ENCODE measurements at regions not wholly inside any gene's neighbourhood (a gene's known extent, or its start where the extent isn't known, plus 50 kb on each side); places are given as distances from the start of the nearest gene placed in this dataset.

GRCh38 chr21:31577271-31577670 is 82.2 kb upstream of the SOD1 start:
- no peak for TF ChIP-seq FOS (IDR thresholded peaks at IDR 0.05; ENCODE audit: borderline replicate concordance, insufficient read depth, low read length)
- no peak for TF ChIP-seq POLR2AphosphoS5 (IDR thresholded peaks at IDR 0.05; ENCODE audit: insufficient read depth, low read depth, low read length)
- TF ChIP-seq CTCF (IDR thresholded peaks at IDR 0.05; ENCODE audit: extremely low read depth in 1 of 2, insufficient read depth in 1 of 2, low read depth in 1 of 2, low read length in 2 of 2) = no peak
- TF ChIP-seq POLR2A (IDR thresholded peaks at IDR 0.05; ENCODE audit: low read depth, low read length) = no peak
- TF ChIP-seq EZH2 (IDR thresholded peaks at IDR 0.05; ENCODE audit: borderline replicate concordance, low read depth, low read length, severe bottlenecking) = no peak
- TF ChIP-seq MYC (IDR thresholded peaks at IDR 0.05; ENCODE audit: low read depth, low read length) = no peak
